GM19328 (cell line): ENCODE measurements at regions not wholly inside any gene's neighbourhood (a gene's known extent, or its start where the extent isn't known, plus 50 kb on each side); places are given as distances from the start of the nearest gene placed in this dataset.

Source experiments
- ATAC-seq: cut with Tn5 transposase; IDR thresholded peaks from one replicate; pipeline ENCODE4 v1.9.1; 2021; ENCODE audit warnings: mild to moderate bottlenecking, moderate library complexity; ENCODE audit not compliant: unreplicated experiment

DNA sequence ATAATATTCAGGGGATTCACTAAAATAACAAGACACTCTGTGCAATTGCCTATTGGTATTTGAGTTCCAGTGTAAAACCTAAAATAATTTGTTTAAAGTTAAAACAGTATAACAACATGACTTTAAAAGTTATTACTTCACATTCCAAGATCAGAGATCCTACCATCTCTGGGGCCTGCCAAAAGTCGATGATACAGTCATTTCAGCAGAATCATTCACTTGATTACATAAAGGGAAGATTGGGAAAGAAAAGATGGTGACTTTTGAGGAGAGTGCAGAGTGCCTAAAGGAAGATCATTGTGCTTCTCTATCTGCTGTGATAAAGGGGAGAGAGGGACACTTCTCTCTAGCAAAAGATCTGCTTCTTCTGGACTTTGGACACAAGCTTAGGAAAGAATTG, 784.4 kb upstream of the ADGRL4 start:
- ATAC-seq: no peak

DNA sequence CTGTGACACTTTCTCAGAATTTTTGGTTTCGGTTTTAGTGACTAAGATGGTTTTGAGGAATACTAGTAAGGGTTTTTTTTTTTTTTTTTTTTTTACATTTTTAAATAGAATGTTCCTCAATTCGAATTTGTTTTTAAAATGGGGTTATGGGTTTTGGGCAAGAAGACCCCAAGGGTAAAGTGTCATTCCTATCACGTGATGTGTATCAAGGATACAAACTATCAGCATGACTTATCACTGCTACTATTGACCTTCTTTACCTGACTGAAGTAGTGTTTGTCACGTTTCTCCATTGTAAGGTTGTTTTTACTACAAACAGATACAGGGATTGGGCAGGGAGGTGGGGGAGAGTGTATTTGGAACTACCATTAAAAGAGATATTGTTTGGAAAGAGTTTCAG, 781.1 kb upstream of the ADGRL4 start:
- no peak for ATAC-seq

DNA sequence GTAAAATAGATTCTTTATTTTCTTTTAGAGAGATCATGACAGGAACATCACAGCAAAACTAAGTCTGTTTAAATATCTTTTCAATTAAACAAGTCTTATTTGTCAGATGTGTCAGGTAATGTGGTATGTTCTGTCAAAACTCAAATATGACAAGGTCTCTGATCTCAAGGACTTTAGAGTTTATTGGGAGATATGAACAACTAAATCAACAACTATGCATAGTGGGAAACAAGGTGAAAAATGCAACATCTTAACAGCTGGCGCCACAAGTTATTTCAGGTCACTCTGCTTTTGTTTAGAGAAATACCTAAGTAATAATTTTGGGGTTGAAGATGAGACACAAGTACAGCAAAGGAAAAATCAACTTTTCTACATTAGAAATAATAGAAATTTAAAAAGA, 779.4 kb upstream of the ADGRL4 start:
- no peak for ATAC-seq

DNA sequence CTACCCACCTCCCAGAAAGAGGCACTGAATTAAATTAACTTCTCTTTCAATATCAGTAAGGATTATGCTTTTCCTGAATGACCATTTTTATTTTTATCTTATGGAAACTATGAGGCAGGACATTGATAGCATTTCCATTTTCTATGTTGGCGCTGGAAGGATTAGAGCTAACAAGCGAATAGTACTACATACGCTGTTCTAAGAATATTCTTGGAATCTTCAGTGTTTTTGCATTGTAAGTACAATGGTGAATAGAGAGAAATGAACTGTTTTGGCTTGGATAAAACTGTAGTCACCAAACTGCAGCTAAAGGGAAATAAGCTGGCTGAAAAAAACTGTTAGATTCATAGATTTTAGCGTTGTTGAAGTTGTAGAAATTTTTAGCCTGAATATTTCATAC, 779.0 kb upstream of the ADGRL4 start:
- ATAC-seq: no peak

DNA sequence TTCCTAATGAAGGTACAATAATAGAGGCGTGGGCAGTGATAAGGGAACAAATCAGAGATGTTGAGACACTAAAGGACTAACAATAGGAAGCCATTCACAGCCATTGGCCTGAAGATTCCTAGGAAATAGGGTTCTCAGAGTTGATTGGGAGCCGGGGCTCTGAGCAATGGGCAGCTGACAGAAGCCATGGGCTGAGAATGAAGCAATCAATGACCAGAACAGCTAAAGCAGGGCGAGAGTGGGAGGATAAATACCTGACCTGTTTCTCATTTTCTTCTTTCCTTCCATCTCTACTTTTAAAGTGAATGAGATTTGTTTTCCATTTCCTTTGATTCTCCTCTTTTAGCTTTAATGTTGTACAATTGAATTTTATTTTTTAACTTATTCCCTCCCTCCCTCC, 774.7 kb upstream of the ADGRL4 start:
- ATAC-seq: no peak

DNA sequence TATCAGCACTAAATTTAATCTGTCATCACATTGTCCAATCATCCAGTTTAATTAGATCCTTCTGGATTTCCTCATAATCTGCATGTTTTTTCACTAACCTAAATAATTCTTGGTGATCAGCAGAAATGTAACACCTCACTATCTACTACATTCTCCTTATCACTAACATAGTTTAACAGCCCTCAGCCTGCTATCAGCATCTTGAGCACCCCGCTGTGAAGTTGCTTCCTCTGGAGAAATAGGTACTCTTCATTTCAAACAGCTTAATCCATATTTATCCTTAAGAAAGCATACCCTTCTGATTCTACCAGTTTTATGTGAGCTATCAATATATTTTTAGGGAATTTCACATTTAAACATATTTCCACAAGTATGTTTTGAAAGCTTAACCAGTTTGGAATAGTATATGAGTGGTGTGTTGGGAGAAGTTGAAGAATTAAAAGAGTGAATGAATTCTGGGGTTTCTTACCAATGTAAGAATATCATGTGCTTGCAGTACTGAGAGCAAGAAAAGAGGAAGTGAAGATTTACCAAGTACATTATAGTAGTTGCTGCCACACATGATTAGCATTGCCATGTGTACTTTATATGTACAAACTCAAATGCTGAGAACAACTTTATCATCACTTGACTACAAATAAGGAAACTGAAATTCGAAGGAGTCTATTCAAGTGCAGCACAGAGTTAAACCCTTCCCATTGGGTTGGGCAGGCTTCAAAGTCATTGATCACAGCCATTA, 771.1 kb upstream of the ADGRL4 start:
- ATAC-seq: peak; percentile 96

DNA sequence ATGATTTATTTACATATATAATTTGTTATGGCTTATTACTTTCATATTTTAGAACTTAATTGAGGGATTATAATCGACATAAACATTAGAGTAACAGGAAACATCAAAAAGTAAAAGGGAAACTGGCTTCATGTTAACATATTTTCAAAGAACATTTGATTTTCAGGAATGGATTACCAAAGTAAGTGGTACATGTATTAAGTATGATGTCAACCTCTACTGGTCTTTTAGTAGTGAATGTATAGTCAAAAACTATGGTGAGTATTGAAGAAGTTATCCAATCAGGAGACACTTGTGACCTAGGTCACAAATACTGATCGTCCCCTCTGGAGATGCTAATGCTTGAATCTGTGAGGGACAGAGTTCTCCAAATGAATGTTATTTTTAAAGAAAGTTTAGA, 768.9 kb upstream of the ADGRL4 start:
- ATAC-seq: no peak

DNA sequence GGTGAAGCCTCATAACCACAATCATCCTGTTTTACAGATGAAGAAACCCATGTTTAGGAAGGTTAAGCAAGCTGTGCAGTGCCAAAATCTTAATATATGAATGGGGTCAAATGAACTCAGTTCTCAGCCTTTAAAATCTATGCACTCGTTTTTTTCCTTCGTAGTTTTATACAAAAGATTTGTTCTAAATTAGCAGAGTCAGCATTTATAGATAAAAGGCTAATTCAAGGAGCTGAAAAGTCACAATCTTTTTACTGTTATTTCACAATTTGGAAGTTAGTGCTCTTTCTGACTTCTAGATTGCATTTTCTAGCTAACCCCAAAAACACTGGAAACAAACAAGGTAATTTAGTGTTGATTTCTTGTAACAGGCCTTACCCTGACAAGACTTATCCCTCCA, 766.9 kb upstream of the ADGRL4 start:
- no peak for ATAC-seq

DNA sequence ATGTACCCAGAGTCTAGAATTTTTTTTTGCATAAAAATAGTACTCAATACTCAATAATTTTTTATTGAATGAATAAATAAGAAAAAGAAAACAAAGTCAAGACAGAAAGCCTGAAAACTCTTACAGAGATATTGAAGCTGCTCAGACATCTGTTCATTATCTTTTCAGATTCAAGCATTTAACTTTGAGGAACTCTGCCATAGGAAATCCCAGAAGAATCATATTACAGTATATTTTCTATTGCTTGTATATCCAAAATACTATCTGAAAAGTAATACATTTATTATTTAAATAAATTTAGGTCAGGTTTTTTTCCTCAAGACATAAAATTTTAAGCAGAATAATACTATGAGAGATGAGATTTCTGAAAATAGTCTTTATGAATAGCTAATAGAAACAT, 755.9 kb upstream of the ADGRL4 start:
- ATAC-seq: no peak

DNA sequence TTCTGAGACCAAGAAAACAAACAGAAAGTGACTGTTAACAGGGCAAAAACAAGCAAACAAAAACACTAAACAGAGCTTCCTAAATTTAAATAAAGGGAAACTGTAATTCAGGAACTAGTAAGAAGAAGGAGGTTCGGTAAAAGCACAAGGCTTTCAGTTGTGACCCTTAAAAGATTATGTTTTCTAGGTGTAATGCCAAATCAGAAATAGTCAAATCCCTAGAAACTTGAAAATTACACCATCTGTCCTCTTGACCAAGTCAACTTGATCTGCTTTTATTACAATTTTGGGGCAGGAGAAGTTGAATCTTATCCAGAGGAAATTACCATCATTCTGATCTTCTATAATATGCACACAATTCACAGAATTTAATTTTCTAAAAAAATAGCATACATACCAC, 754.0 kb upstream of the ADGRL4 start:
- ATAC-seq: no peak

DNA sequence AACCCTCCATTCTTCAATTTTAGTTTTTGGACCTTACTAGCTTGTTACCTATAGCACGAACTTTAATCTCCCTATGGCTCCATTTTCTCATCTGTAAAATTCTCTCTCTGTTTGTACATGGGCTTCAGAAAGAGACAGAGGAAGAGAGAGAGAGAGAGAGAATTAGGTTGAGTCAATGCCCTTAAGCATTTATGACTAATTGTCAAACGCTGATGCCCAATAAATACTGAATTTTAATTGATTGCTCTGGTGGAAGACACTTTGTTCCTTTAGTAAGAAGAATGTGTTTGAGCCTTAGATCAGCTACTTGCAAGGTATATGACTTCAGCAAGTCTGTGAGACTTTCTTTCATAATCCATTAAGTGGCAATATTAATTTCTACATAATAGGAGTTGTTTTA, 743.1 kb upstream of the ADGRL4 start:
- ATAC-seq: no peak

DNA sequence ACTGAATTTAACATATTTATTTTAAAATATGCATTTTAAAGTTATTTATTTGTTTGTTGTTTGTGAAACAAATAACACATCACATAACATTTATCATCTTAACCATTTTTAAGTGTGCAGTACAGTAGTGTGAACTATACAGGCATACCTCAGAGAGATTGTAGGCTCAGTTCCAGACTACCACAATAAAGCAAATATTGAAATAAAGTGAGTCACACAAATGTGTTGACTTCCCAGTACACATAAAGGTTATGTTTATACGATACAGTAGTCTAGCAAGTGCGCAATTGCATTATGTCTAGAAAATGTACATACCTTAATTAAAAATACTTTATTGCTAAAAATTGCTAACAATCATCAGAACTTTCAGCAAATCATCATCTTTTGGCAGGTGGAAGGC, 739.4 kb upstream of the ADGRL4 start:
- ATAC-seq: no peak

DNA sequence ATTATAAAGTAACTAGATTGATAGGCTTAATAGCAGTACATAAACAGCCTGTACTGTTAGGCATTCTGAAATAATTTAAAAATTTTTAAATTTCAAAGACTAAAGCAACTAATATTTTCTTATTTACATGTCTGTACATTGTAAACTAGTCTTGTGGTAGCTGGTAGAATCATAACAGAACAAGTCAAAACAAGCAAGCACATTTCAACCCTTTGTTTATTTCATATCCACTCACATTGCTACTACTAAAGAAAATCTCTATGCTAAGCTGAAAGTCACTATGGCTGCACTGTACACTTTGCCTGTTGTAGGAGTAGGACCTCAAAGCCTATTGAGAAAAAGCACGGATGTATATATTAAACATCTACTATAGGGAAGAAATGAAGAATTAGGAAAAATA, 738.2 kb upstream of the ADGRL4 start:
- no peak for ATAC-seq

DNA sequence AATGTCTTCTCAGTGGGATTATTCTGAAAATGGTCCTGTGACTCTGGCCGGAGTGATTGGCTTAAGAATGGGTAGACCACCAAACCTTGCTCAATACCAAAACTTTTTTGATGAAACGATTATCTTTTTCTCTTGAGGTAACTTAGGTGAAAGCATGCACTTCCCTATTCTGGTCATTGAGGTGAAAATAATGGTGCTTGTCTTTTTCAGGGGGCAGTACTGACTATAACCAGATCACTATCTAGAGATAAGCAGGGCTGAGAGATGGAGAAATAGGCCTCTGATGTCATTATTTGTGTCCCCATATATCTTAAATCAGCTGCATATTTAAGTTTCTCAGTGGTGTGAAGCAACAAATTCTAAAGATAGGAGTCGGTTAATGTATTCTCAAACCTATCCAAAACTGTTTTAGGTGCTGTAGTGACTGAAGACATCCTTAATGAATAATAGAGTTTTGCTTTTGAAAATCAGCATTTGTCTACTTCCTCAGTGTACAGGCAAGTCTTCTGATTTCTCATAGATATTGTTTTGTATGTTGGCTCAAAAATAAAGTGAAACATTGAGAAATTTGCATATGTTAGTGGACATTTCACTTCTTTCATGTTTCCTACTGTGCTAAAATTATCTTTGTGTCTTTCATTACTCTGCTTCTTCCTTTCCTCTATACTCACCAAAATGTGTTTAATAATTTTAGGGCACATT, 735.3 kb upstream of the ADGRL4 start:
- ATAC-seq: peak; percentile 92

DNA sequence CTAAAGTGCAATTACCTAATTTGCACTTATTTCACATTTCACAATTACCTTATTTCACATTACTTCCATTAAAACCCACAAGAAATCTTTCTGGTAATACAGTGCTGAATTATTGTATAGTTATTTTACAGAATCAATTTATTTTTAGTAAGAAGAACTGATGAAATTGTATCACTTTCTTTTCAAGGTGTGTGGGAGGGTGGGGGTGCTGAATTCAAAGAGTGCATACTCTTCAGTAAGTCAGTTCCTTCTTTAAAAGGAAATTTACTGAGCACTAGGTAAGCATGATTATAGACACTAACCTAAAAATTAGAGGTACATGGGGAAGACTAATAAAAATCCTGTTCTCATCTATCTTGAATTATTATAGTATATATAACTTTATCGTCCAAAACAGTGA, 731.6 kb upstream of the ADGRL4 start:
- no peak for ATAC-seq

DNA sequence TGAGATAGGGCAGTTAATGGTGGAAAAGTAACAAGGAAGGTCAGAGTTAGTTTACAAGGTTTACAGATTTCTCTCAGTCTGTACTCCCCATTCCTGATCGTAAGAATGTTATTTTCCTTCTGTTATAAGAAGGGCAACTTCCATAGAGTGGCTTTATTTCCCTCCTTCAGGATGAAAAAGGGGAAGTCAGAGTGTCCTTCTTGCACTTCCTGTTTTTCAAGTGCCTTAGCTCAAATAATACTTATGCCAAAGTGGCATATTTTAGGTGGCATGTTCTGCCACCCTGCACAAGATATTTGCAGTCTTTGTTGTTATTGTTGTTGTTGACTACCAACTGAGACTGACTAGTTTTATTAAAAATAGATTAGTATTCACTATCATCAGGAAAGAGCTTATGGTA, 730.7 kb upstream of the ADGRL4 start:
- no peak for ATAC-seq

DNA sequence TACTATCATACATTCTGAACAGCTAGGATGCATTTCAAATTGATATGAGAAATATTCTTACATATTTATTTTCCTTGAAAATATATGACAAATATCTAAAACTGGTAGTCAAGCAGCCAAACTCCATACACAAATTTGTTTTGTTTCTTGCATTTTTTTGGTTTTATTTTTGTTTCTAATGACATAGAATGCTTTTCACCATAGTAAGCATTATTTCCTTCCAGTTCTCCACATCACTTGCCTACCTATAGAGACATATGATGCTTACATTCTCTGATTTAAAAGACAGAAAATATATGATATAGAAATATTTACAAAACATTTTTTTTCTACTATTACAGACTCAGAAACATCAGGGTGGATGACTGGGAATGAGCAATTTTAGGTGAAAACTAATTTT, 726.4 kb upstream of the ADGRL4 start:
- ATAC-seq: no peak

DNA sequence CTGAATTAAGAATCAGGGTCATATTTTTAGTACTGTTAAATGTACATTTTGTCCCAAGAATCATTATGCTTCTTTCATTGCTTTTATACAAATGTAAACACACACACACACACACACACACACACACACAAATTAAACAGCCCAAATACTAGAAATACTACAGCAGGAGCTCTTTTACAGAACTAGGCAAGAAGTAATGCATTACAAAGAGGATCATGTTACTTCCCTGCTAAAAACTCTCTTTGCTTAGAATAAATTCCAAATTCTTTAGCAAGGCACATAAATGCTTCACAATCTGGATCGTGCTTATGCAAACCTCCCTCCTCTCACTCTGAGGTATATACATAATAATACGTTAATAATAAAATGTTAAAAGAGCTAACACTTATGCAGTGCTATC, 720.4 kb upstream of the ADGRL4 start:
- no peak for ATAC-seq

DNA sequence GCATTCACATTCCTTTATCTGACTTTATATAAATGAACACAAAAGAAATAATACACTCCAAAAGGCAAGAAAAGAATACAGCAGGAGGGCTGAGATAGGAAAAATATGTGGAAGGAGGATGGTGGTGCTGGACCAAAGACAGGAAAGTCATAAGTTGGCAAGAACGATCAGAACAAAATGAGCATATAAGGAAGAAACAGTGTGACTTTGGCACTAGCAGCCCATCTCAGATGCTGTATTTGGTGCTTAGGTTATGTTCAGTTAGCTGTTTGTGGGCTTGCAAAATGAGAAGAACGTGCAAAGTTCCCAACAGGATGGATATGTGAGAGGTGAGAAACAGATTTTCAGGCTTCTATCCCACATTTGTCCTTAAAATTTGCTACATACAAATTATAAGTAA, 719.8 kb upstream of the ADGRL4 start:
- ATAC-seq: no peak

DNA sequence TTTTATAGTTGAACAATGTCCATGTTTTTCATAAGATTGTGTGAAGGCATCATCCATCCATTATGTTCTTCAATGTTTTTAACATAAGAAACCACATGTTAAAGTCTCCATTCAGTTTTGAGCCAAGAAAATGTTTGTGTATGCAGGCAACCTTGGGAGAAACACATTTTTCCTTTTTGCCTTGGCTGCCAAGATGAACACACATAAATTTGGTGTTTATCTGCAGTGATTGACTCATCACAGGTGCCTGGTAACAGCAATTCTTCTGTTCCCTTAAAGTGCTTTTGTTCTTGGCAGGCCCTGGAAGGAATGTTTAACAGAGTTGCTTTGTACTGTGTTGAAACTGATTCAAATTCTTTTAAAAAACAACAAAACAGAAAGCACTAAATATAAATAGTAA, 709.9 kb upstream of the ADGRL4 start:
- ATAC-seq: no peak

DNA sequence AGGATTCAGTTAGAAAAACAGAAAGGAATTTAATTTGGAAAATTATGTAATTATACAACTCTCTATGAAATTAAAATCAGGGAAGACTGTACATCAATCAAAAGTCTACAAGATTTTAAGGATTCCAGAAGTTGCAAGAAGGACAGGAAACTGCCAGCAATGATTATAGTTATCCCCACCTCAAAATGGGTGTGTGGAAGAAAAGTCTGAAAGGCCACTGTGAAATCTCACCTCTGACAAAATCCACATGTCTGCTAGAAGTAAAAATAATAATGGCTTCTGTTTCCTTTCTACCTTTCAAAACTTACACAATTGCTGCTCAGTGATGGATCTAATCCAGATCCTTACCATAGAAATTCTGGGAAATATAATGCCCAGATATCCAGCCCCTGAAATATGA, 708.1 kb upstream of the ADGRL4 start:
- ATAC-seq: no peak

DNA sequence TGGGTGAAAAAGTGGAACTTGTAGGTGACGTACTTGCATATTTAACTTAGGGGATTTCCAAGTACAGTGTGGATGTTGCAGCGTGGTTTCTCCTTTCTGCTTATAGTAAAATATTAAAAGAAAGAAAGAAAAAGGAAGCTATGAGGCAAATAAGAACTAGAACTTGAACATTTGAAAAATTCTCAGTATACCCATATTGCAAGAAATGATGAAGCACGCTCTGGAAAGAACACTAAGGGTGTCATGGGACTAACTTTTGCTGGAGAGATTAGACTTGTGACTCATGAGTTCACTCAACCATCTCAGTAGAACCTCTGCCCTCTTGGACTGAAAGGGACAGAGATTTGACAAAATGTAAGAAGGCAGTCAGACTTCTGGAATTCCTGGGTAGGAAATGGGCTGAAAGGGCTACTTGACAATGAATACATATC, 704.5 kb upstream of the ADGRL4 start:
- peak; percentile 82 for ATAC-seq
